Superior temporal gyrus (tissue), 1 donor: ENCODE measurements at regions not wholly inside any gene's neighbourhood (a gene's known extent, or its start where the extent isn't known, plus 50 kb on each side); places are given as distances from the start of the nearest gene placed in this dataset.
"Not testable (repeated sequence)": the region's sequence is repeated elsewhere in the genome, so short reads cannot be mapped to it uniquely, and the experiment has no call there.

Experiments used
- DNase-seq: peaks from one replicate; pipeline ENCODE4 v3.0.0-alpha.2; 2016; ENCODE audit errors: extremely low spot score

DNA sequence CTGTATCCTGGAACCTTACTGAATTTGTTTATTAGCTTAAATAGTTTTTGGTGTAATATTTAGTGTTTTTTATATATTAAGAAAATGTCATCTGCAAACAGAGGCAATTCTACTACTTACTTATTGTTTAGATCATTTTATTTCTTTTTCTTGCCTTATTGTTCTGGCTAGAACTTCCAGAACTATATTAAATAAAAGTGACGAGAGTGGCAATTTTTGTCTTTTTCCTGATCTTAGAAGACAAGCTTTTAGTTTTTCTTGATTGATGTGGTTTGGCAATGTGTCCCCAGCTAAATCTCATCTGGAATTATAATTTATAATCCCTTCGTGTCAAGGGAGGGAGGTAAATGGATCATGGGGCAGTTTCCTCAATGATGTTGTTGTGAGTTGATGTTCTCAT lies 857.8 kb downstream of the SLC6A15 start:
- DNase-seq: no peak

DNA sequence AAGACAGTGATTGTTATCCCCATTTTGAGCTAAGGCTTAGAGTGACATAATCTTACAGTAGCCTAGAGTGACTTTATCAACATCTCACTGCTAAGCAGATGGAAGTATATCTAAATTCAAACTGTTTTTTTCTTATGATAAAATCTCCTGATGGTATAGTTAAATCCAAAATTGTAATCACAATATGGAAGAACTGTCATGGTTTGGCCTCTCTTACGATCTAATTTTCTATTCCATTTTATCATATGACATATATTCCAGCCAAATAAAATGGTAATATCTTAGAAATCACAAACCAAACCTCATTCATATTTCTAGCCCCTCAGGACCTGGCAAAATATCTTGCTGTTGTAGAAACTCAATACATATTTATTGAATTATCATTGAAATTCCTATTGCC lies 864.7 kb downstream of the SLC6A15 start:
- no peak for DNase-seq

GRCh38 chr12:84046859-84047258 lies 865.7 kb downstream of the SLC6A15 start:
- DNase-seq: no peak

DNA sequence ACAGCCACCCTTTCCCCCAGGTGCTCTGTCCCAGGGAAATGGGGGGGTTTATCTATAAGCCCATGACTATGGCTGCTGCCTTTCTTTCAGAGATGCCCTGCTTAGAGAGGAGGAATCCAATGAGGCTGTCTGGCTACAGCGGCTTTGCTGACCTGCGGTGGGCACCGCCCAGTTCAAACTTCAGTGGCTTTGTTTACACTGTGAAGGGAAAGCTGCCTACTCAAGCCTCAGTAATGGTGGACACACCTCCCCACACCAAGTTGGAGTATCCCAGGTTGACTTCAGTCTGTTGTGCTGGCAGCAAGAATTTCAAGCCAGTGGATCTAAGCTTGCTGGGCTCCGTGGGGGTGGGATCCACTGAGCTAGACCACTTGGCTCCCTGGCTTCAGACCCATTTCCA lies 869.2 kb downstream of the SLC6A15 start:
- DNase-seq: no peak

- no peak for DNase-seq
These were observed 874.4 kb downstream of the SLC6A15 start for GRCh38 chr12:84038242-84038641.

GRCh38 chr12:84036912-84037311 lies 875.7 kb downstream of the SLC6A15 start:
- DNase-seq: no peak

DNA sequence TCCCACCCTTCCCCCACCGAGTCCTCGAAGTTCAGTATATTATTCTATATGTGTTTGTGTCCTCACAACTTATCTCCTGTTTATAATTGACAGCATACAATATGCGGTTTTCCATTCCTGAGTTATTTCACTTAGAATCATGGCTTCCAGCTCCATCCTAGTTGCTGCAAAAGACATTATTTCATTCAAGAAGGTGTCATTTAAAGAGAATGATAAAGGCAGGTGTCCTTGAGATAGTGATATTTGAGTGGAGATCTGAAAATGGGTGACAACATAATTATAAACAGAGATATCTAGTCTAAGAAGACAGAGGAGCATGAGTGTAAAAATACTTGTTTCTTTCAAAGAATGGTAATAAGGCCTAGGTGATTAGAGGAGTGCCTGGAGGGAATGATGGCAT lies 876.8 kb downstream of the SLC6A15 start:
- DNase-seq: no peak

- no peak for DNase-seq
These were observed 877.7 kb downstream of the SLC6A15 start for GRCh38 chr12:84034871-84035270.

DNA sequence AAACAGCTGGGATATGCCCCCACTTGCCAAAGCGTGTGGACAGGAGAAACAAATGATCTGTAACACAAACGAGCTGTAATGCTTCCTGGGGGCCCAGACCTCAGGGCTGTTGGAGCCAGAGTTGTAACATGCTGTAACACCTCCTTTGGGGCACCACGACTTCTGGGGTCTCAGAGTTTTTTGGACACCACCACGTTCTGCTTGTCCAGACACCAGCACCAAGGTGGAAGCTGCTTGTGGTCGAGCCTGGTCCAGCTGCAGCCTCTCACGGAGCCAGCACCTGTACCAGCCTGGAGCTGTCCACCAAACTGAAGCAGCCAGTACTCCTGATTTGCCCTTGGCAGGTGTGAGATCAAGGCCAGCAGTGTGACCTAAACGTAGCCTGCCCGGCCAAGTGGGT lies 879.4 kb downstream of the SLC6A15 start:
- DNase-seq: no peak

- DNase-seq: not testable (repeated sequence)
These were observed 893.9 kb downstream of the SLC6A15 start for GRCh38 chr12:84018556-84019179.

- DNase-seq: peak; percentile 41
These were observed 895.6 kb downstream of the SLC6A15 start for GRCh38 chr12:84016956-84017355.

- no peak for DNase-seq
These were observed 915.2 kb downstream of the SLC6A15 start for GRCh38 chr12:83997423-83997822.

GRCh38 chr12:83996671-83997070 lies 915.9 kb downstream of the SLC6A15 start:
- no peak for DNase-seq

DNA sequence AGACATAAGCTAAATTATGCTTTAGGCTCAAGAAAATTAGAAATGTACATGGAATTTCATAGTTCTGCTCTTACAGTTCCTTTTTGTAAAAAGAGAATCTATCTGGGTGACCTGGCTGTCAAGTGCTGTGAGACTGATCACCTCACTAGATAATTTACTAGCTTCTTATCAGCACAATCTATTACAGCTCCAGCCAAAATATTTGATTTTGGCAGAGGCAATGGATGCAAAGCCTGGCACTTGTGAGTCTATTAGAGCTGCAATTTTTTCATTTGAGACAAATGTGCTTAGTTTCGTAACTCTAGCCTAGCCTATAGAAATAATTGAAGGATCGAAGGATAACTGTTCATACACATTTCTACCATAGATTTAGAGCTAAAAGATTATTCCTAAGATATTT lies 927.5 kb downstream of the SLC6A15 start:
- DNase-seq: no peak

GRCh38 chr12:83980398-83980797 lies 932.2 kb downstream of the SLC6A15 start:
- no peak for DNase-seq

DNA sequence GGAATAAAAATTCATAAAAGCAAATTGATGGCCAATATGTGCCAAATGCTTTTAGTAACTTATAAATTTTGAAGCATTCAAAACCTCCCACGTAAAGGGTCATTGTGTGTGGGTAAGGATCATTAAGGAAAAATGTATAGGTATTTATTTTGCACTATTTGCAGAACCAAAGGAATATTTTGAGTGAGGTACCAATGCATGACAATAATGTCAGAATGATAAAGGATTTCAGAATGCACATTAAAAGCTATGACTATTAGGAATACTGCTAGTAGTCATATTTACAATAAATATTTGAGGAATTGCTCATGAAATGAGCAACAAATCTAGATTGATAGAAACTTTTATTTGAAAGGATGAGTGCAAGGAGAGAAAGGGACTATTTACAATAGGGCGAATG lies 932.8 kb downstream of the SLC6A15 start:
- no peak for DNase-seq

- DNase-seq: no peak
These were observed 940.8 kb downstream of the SLC6A15 start for GRCh38 chr12:83971781-83972180.

- DNase-seq: no peak
These were observed 951.8 kb downstream of the SLC6A15 start for GRCh38 chr12:83960767-83961166.

- no peak for DNase-seq
These were observed 953.6 kb downstream of the SLC6A15 start for GRCh38 chr12:83958997-83959396.

DNA sequence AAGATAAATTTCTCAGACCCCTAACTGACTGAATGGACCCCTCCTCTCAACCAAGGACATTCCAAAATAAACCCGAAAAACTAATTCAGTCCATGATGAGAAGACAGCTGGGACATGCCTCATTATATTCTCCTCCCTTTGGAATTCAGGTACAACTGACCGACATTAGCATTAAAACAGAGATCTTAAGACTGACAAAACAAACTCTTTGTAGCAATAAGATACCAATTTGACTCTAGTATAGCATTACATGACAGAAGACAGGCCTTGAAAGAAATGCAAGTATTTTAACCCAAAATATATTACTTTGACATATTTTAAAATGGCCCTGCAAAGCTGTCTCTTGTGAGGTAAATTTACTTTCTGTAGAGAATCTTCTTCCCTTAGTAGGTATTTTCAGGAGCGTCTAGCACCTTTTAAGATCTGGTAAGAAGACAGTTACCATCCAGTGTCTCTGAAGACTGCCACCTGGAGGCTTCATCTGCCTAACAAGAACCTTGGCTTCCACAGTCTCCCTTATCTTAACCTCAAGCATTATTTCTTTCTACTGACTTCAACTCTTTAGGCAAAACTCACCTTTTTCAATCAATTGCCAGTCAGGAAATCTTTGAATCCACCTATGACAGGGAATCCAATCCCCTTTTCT lies 957.5 kb downstream of the SLC6A15 start:
- DNase-seq: no peak

DNA sequence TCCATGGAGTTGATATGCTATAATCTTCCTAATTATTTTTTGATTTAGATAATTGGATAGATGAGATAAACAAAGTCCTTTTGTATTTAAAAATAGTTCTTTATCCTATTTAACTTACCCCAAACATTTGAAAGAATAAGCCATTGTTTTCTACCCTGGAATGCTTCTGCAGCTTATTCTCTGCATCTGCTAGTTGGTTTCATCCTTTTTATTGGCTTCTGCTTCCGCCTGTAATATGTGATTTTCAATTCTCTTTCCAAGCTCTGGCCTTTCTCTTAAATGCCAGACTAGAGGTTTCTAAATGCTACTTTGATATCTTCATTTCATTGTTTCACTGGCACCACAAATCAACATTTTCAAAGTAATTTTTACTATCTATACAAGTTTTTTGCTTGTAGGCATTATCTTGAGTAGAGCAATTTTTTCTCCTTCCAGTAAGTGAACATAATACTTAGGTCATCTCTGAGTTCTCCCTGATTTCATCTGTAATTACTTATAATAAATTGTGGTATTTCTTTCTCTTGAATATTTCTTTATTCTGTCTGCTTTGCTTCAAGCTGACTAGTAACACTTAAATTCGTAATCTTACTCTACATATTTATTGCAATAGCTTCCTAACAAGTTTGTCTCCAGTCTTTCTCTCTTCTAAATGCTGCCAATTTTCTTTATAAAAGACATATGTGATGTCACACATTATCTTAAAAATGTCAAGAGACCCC lies 958.4 kb downstream of the SLC6A15 start:
- DNase-seq: peak; percentile 68

DNA sequence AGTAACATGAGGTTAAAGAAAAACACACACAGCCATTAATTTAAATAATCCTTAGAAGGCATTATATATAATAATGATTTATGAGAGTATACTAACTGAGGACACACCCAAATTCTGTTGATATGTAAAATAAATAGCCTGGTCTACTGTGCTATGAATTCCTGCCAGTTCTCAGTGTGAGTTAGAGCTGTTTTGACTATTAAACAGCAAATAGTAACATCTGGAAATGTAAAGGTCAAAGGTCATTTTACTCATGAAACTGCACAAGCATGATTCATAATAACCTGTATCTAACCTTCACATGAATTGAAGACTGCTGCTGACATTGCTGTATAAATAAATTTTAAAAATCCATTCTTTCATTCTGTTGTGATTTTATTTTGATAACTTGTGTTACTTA lies 966.7 kb downstream of the SLC6A15 start:
- no peak for DNase-seq

- DNase-seq: no peak
These were observed 972.9 kb downstream of the SLC6A15 start for GRCh38 chr12:83939718-83940117.
